GM21737 (cell line): ENCODE measurements at regions not wholly inside any gene's neighbourhood (a gene's known extent, or its start where the extent isn't known, plus 50 kb on each side); places are given as distances from the start of the nearest gene placed in this dataset.
"Not testable (repeated sequence)": the region's sequence is repeated elsewhere in the genome, so short reads cannot be mapped to it uniquely, and the experiment has no call there.

Experiments
- ATAC-seq: cut with Tn5 transposase; IDR thresholded peaks from one replicate; pipeline ENCODE4 v1.9.1; 2021; ENCODE audit warnings: mild to moderate bottlenecking, moderate library complexity; ENCODE audit not compliant: unreplicated experiment

GRCh38 chr12:9450127-9450567 is 157.6 kb downstream of the KLRB1 start:
- not testable (repeated sequence) for ATAC-seq

- not testable (repeated sequence) for ATAC-seq
Observed at GRCh38 chr12:9449657-9450126, 158.0 kb downstream of the KLRB1 start.

DNA sequence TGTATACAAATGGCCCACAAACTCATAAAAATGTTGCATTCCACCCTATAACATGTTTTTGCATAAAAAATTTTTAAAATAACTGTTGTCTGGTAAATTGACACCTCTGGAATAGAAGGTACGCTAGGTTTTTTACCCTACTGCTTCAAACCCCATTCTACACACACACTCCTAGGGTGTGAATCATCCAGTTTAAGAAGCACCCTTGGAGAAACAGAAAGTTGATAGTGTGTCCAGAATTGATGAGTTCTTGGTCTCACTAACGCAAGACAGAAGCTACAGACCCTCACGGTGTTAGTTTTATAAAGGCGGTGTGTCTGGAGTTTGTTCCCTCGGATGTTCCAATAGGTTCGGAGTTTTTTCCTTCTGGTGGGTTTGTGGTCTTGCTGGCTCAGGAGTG is 158.5 kb downstream of the KLRB1 start:
- no peak for ATAC-seq

DNA sequence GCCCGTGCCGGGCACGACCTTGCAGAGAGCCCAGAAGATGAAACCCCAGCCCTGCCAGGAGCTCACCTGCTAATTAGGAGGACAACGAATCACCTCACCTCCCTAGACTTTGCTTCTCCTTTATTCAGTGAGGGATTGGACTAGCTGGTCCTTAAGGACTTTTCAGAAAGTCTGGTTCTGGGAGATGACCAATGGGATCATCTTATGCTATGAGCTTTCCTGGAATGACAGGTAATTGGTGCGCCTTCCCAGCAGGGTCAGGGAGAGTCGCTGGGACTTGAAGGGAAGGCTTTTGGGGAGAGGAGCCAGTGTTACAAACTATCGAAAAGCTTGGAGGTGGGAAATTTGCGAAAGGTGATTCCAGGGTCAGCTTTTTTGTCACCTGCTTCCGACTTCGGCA is 159.1 kb downstream of the KLRB1 start:
- ATAC-seq, result not testable (repeated sequence)

GRCh38 chr12:9447791-9448614 is 159.7 kb downstream of the KLRB1 start:
- peak; percentile 60 for ATAC-seq

- ATAC-seq, result peak; percentile 32
Observed at GRCh38 chr12:9446883-9447761, 160.6 kb downstream of the KLRB1 start.

- ATAC-seq, result not testable (repeated sequence)
Observed at GRCh38 chr12:9440428-9440827, 167.3 kb downstream of the KLRB1 start.

DNA sequence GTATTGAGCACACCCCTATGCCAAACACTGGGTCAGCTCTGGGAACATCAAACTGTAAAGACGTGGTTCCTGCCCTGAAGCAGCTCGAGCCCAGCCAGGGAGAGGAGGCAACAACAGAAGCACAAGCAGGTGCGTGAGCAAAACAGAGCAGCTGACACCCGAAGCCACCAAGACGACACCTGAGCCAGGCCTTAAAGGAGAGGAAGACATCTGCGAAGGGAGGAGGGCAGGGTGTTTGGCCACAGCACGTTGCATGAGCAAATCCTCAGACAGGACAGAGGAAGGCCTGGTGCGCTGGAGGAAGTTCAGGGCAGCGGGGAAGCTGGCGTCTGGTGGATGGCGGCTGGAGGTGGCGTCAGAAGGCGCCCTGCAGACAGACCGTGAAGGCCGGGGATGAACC is 172.0 kb downstream of the KLRB1 start:
- ATAC-seq, result not testable (repeated sequence)

- ATAC-seq, result not testable (repeated sequence)
Observed at GRCh38 chr12:9430385-9430784, 177.3 kb downstream of the KLRB1 start.

GRCh38 chr12:9428856-9429255 is 178.9 kb downstream of the KLRB1 start:
- not testable (repeated sequence) for ATAC-seq

DNA sequence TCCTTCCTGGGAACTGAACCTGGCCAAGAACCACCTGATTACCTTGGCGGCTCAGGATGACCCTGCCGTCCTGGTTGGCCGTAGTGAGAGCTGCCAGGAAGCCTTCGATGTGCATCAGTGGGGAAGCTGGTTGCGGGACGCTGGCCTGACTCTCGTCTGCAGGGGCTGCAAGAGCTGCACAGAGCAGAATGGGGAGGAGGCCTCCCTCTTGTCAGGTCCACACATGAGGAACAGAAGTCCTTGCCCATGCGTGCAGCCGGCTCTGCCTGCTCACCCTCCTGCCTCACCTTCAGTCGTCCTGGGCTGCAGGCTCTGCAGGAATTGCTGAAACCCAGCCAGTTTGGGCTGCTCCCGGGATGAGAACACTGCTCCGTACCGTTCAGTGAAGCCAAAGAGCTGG is 182.3 kb downstream of the KLRB1 start:
- ATAC-seq, result not testable (repeated sequence)

- not testable (repeated sequence) for ATAC-seq
Observed at GRCh38 chr12:9424175-9424740, 183.5 kb downstream of the KLRB1 start.

GRCh38 chr12:9422689-9423088 is 185.0 kb downstream of the KLRB1 start:
- ATAC-seq, result not testable (repeated sequence)

DNA sequence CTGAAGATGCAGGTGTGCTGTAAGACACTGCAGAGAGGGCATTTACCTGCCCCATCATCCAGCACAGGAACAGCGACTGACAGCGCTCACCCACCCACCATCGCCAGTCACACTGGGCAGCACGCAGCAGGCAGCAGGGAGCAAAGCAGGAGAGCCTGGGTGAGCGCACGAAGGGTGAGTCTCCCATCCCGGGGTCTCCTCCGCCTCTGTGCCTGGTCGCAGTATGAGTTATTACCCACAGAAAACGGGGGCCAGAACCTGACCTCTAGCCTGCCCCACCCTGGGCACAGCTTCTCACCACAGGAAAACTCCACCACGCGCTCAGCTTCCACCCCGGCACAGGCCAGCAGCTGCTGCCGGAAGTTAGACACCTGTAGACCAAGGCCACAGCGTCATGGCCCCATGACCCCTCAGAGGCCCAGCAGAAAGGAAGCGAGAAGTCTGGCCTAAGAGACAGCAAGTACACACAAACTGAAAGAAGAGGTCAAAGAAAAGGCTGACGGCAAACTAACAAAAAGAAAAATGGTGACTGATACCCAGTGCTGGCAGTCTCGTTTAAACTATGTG is 186.1 kb downstream of the KLRB1 start:
- not testable (repeated sequence) for ATAC-seq

DNA sequence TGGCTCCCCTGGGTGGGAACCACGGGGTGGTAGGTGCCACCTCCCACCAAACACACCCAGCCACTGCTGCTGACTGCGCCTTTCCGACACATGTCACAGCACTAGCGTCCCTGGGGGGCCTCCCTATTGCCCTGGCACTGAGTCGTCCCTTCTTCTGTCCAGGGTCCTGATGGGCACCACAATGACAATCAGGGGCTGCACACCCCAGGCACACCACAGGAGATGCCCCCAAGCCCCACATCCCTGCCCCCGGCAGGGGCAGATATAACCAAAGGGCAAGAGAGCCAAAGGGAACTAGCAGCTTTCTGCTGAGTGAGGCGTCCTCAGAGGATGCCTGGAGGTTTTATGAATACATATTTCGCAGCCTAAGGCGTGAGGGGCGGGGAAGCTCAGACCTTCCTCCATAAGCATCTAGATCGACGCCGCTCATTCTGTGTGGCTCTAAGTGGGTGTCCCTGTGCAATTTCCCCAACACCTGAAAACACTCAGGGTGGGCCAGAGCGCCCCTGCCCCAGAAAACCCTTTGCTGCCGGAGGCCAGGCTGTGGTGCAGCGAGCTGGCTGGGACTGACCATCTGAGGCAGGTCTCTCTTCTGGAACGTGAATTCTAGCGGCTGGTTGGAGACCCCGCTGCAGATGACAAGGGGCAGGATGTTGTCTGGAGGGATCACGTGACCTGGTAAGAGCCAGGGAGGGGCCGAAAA is 186.7 kb downstream of the KLRB1 start:
- ATAC-seq, result not testable (repeated sequence)

DNA sequence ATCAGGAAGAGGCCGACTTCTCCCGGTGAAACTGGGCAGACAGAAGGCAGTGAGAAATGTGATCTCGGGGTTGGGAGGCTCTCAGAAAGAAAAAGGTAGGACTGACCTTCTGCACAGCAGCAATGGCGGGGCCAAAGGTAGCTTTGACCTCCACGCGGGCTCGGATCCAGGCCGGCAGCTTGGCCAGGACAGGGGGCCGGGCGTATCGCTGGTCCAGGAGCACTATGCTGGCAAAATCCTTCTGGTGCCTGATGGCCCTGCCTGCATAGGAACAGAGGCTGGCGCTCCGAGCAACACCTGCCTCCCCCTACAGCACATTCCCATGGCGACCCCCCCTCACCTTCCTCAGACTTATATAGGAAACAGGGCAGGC is 189.1 kb downstream of the KLRB1 start:
- not testable (repeated sequence) for ATAC-seq

- not testable (repeated sequence) for ATAC-seq
Observed at GRCh38 chr12:9417947-9418668, 189.6 kb downstream of the KLRB1 start.

GRCh38 chr12:9417341-9417740 is 190.4 kb downstream of the KLRB1 start:
- ATAC-seq, result not testable (repeated sequence)

GRCh38 chr12:9416346-9416745 is 191.4 kb downstream of the KLRB1 start:
- ATAC-seq, result not testable (repeated sequence)
